H54 (cell line): ENCODE measurements at regions not wholly inside any gene's neighbourhood (a gene's known extent, or its start where the extent isn't known, plus 50 kb on each side); places are given as distances from the start of the nearest gene placed in this dataset.
"Not testable (repeated sequence)": the region's sequence is repeated elsewhere in the genome, so short reads cannot be mapped to it uniquely, and the experiment has no call there.

Experiments
- DNase-seq: peaks from one replicate; pipeline ENCODE4 v3.0.0; 2011; ENCODE audit warnings: low spot score, mixed read lengths; ENCODE audit not compliant: insufficient read length
- FAIRE-seq: peaks from 3 replicates; lab custom pipeline; 2011; peaks lifted over from hg19 to GRCh38; lab: Jason Lieb, UNC
- POLR2A ChIP-seq: IDR thresholded peaks from 2 replicates; pipeline ENCODE4 v1.6.1; 2011; ENCODE audit warnings: low read depth, mild to moderate bottlenecking, low read length

DNA sequence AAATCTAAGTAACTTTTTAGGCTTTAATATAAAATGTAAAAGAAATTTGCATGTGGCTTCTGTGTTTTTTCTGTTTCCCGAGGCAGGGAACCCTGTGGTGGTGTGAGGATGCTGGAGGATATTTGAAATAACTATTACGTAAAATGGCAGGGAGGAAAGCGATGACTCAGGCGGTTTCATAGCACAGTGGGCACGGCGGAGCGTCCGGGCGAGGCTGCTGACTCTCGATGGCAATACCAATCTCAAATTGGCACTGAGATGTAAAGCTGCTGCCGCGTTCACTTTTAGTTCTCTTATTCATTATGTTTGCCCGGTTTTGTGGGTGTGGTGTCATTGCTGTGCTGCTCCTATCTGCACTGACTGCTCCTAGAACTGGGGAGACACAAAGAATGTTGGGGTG is 254.3 kb downstream of the THBS2 start:
- no peak for TF ChIP-seq POLR2A
- DNase-seq (peak; percentile 34), FAIRE-seq (no peak)

- no peak for TF ChIP-seq POLR2A
- FAIRE-seq (no peak), DNase-seq (no peak)
These were observed 257.4 kb downstream of the THBS2 start for GRCh38 chr6:168996356-168996625.

GRCh38 chr6:168995526-168996355 is 257.9 kb downstream of the THBS2 start:
- FAIRE-seq (no peak), DNase-seq (no peak)
- no peak for TF ChIP-seq POLR2A

- TF ChIP-seq POLR2A, result no peak
- FAIRE-seq (no peak), DNase-seq (no peak)
These were observed 258.7 kb downstream of the THBS2 start for GRCh38 chr6:168994956-168995355.

DNA sequence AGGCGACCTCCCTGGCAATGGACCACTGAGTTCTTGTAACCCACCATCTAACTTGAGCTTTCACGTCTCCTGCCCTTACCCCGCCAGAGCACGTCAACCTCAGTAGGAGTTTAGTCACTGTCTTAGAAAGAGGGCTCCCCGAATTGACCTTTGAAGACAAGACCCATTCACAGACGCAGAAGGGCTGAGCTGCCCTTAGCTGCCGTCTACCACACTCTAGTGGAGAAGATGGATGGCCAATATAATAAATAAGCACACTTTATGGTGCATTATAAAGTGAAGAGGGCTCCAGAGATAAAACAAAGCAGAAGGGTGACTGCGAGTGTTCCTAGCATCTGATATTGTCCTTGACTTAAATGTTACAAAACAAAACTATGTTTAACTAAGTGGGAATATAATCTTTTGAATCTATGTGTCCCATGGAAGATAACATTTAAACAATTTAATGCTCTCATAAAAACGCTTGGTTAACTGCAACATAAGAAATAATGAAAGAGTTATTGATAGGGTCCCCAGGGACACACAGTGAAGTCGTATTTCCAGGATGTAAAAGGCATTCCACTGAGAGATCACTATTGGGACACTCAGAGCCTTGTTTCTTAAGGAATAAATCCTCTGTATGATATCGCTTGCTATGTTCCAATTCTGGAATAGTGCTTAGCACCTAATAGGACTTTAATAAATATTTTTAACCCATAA is 261.1 kb downstream of the THBS2 start:
- no peak for DNase-seq
- FAIRE-seq, result no peak

GRCh38 chr6:168991695-168992094 is 262.0 kb downstream of the THBS2 start:
- not testable (repeated sequence) for FAIRE-seq, DNase-seq

More for the DNA sequence above, 261.1 kb downstream of the THBS2 start:
- no peak for TF ChIP-seq POLR2A

GRCh38 chr6:168990019-168990751 is 263.5 kb downstream of the THBS2 start:
- DNase-seq (no peak), FAIRE-seq (no peak)
- no peak for TF ChIP-seq POLR2A

DNA sequence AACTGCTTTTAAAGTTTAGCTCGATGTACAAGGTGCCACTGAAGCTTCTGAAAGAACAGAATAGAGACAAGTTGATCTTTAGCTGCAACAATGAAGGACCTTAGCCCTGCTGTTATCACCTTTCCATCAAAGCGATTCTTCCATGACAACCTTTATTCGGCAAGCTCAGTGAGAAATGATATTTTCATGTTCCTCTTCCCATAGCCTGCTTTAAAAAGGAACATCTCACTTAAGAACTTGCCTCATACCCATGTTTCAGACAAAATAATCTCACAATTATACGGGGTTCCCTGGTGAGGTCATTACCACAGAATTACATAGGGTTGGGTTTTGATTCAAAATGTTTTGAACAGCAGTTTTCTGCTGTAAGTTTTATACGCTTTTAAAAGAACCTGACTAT is 264.2 kb downstream of the THBS2 start:
- DNase-seq (no peak), FAIRE-seq (no peak)
- no peak for TF ChIP-seq POLR2A

GRCh38 chr6:168988801-168989200 is 264.8 kb downstream of the THBS2 start:
- TF ChIP-seq POLR2A, result no peak
- DNase-seq (no peak), FAIRE-seq (no peak)

DNA sequence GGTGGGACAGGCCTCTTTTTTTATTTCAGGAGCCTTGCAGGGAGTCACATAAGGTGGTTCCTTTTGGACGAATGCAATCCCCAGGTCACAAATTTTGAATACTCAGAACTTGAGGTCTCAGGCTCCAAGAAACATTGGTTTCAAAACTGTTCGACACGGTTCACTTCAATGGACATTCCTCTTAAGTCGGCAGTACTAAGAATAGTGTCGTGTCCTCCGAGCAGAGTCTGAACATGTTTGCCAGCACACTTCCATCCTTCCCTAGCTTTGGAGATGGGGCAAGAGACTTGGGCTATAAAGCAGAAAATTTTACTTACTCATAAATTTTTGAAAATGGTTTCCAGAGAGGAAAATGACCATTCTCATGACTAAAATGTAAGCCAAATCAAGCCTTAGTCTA is 265.4 kb downstream of the THBS2 start:
- TF ChIP-seq POLR2A, result no peak
- DNase-seq, result no peak
- no peak for FAIRE-seq

- FAIRE-seq (no peak), DNase-seq (no peak)
- no peak for TF ChIP-seq POLR2A
These were observed 267.9 kb downstream of the THBS2 start for GRCh38 chr6:168985705-168986104.

DNA sequence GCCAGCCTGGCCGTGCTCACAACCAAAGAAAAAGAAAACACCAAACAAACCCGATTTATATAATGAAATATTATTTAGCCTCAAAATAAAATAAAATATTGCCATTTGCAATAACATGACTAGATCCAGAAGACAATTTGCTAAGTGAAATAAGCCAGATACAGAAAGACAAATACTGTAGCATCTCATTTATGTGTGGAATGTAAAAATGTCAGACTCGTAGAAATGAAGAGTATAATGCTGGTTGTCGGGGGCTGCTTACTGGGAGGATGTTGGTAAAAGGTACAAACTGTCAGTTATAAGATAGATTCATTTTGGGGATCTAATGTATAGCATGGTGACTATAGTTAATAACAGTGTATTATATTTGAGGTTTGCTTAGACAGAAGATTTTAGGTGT is 269.7 kb downstream of the THBS2 start:
- DNase-seq (no peak), FAIRE-seq (no peak)
- TF ChIP-seq POLR2A, result no peak

DNA sequence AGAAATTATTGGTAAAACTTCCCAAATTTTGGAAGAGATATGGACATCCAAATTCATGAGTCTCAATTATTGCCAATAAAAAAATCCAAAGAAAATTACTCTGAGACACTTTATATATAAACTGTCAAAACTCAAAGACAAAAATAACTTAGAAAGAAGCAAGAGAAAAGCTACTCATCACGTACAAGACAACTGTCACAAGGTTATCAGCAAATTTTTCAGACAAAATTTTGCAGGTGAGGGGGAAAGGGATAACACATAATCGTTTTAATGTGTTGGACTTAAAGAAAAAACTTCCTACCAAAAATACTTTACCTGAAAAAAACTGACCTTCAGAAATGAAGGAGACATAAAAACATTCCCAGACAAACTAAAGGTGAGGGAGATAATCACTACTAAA is 272.5 kb downstream of the THBS2 start:
- no peak for FAIRE-seq
- TF ChIP-seq POLR2A, result no peak
- DNase-seq, result no peak

GRCh38 chr6:168979254-168979653 is 274.4 kb downstream of the THBS2 start:
- FAIRE-seq, result no peak
- no peak for DNase-seq
- no peak for TF ChIP-seq POLR2A
